HG03565 (cell line): ENCODE measurements at regions not wholly inside any gene's neighbourhood (a gene's known extent, or its start where the extent isn't known, plus 50 kb on each side); places are given as distances from the start of the nearest gene placed in this dataset.
"Not testable (repeated sequence)": the region's sequence is repeated elsewhere in the genome, so short reads cannot be mapped to it uniquely, and the experiment has no call there.

Source experiments
- ATAC-seq: cut with Tn5 transposase; IDR thresholded peaks from one replicate; pipeline ENCODE4 v1.9.1; 2021; ENCODE audit warnings: mild to moderate bottlenecking, moderate library complexity; ENCODE audit not compliant: unreplicated experiment

DNA sequence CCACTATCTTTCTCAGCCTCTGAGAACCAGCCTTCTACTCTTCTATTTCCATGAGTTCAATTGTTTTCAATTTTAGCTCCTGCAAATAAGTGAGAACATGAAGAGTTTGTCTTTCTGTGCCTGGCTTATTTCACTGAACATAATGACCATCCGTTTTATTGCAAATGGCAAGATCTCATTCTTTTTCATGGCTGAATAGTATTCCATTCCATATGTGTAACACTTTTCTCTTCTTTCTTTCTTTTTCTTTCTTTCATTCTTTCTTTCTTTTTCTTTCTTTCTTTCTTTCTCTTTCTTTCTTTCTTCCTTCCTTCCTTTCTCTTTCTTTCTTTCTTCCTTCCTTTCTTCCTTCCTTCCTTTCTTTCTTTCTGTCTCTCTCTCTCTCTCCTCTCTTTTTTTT is 228.7 kb downstream of the SHOX start:
- ATAC-seq = no peak

GRCh38 chrX:858542-859078 is 228.0 kb downstream of the SHOX start:
- no peak for ATAC-seq

- ATAC-seq = no peak
These were observed 226.8 kb downstream of the SHOX start for GRCh38 chrX:857376-857775.

GRCh38 chrX:856566-857290 is 226.1 kb downstream of the SHOX start:
- no peak for ATAC-seq

- ATAC-seq = no peak
These were observed 222.7 kb downstream of the SHOX start for GRCh38 chrX:853304-853703.

GRCh38 chrX:850471-850916 is 219.9 kb downstream of the SHOX start:
- no peak for ATAC-seq

GRCh38 chrX:848386-848785 is 217.8 kb downstream of the SHOX start:
- no peak for ATAC-seq

DNA sequence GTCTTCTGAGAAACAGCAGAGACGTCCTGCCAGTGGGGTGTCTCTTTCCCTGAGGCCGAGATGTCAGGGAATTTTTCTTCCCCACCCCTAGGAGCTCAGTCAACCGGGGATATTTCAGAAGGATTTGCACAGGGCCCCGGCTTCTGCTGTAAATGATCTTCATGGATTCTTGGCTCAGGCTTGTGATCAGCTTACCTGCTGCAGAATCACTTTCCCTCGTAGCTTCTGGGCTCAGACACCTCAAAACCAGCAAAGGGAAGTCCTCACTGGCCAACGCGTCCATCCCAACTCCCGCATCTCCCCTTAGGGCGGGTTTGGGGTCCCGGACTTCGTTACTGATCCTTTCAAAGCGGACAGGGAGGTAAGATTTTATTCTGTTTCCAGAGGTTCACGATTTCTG is 212.7 kb downstream of the SHOX start:
- no peak for ATAC-seq

GRCh38 chrX:840556-840955 is 210.0 kb downstream of the SHOX start:
- no peak for ATAC-seq

- ATAC-seq = not testable (repeated sequence)
These were observed 208.1 kb downstream of the SHOX start for GRCh38 chrX:838666-839065.

GRCh38 chrX:835857-836256 is 205.3 kb downstream of the SHOX start:
- not testable (repeated sequence) for ATAC-seq

DNA sequence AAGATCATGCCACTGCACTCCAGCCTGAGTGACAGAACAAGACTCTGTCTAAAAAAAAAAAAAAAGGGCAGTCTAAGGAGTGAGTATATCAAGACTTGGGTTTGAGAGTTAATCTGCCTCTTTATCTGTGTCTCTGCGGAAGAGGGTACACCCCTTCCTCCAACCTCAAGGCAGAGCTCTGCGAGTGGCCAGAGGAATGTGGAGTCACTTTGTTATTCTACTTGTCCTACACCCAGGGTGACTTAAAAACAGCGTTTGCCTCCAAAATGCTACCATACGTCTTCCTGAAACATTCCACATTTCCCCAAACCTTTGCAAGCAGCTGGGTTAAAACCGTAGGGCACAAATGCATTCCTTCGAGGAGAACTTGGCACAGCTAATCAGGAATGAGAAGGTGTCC is 199.9 kb downstream of the SHOX start:
- no peak for ATAC-seq

DNA sequence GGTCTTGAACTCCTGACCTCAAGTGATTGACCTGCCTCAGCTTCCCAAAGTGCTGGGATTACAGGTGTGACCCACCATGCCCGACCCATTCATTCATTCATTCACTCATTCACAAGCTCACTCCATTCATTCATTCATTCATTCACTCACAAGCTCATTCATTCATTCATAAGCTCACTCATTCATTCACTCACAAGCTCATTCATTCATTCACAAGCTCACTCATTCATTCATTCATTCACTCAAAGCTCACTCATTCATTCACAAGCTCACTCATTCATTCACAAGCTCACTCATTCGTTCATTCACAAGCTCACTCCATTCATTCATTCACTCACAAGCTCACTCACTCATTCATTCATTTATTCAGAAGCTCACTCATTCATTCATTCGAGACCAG is 198.6 kb downstream of the SHOX start:
- no peak for ATAC-seq

- ATAC-seq = no peak
These were observed 197.9 kb downstream of the SHOX start for GRCh38 chrX:828411-828959.

DNA sequence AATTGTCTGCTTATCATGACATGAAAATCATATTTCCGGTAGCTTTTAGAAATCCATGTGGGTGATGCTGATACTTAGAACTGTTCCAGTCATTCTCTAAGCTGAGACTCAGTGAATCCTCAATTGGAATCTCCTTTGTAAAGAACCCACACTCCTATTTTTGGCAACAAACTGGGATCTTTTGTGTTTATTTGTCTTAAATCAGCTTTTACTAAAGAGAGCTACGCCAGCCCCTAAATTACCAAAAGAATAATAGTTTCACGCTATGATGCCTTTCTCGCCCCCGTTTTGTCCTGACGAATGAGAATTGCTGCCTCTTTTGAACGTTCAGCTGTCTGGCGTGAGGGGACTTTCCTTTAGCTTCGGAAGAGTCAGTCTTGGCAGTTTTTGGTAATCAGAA is 195.9 kb downstream of the SHOX start:
- ATAC-seq = no peak

DNA sequence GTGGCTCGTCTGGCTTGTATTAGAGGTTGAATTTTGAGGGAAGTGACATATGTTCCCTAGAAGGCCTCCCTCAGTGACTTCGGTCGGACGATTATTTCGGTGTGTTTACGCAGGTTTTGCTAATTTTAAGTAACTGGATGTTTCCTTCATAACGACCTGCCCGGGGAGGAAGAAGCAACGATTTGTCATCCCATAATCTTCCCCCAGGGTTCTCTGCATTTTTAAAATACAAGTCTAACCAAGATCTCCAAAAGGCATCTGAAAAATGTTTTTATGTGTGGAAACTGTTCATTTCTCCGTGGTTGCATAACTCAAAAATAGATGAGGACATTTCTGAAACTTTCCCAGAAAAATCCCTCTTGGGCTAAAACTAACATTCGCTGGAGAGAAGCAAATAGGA is 195.4 kb downstream of the SHOX start:
- no peak for ATAC-seq

DNA sequence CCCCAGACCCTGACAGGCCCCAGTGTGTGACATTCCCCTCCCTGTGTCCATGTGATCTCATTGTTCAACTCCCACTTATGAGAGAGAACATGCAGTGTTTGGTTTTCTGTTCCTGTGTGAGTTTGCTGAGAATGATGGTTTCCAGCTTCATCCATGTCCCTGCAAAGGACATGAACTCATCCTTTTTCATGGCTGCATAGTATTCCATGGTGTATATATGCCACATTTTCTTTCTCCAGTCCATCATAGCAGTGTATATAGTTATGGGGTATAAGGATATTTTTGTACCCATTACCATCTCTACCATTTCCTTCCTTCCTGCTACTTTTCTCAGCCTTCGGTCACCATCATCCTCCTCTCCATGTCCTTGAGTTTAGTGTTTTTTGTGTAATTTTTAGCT is 192.5 kb downstream of the SHOX start:
- ATAC-seq = not testable (repeated sequence)

- ATAC-seq = no peak
These were observed 190.9 kb downstream of the SHOX start for GRCh38 chrX:821327-822107.

DNA sequence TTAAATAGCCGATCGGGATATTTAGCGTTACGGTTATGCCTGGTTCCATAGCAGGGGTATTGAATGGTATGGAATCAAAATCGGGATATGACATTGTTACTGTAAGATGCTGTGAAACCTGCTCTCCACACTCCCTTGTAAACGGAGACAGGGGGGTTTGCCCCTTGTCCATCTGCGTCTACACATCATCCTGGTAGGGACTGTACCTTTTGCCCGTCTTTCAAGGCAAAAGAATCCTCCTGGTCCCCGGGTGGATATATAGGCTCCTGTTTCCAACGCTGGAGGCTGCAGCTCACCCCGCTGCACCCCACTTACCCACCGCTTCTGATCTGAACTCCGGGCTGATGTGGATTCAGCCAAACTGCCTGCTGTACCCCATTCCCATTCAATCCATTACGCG is 189.1 kb downstream of the SHOX start:
- no peak for ATAC-seq

GRCh38 chrX:817759-818300 is 187.2 kb downstream of the SHOX start:
- ATAC-seq = no peak

DNA sequence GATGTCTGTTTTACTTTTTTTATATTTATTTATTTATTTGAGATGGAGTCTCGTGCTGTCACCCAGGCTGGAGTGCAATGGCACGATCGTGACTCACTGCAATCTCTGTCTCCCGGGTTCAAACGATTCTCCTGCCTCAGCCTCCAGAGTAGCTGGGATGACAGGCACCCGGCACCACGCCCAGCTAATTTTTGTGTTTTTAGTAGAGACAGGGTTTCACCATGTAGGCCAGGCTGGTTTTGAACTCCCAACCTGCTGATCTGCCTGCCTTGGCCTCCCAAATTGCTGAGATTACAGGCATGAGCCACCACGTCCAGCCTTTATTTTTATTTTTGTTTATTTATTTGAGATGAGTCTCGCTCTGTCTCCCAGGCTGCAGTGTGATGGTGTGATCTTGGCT is 186.6 kb downstream of the SHOX start:
- not testable (repeated sequence) for ATAC-seq

- no peak for ATAC-seq
These were observed 185.8 kb downstream of the SHOX start for GRCh38 chrX:816411-816810.
